IPS DF 19.7 (cell line): ENCODE measurements at regions not wholly inside any gene's neighbourhood (a gene's known extent, or its start where the extent isn't known, plus 50 kb on each side); places are given as distances from the start of the nearest gene placed in this dataset.
"Not testable (repeated sequence)": the region's sequence is repeated elsewhere in the genome, so short reads cannot be mapped to it uniquely, and the experiment has no call there.

ENCODE experiments used
- DNase-seq: peaks from one replicate; pipeline ENCODE4 v3.0.0-alpha.2; 2013; ENCODE audit warnings: low read depth, low spot score

DNA sequence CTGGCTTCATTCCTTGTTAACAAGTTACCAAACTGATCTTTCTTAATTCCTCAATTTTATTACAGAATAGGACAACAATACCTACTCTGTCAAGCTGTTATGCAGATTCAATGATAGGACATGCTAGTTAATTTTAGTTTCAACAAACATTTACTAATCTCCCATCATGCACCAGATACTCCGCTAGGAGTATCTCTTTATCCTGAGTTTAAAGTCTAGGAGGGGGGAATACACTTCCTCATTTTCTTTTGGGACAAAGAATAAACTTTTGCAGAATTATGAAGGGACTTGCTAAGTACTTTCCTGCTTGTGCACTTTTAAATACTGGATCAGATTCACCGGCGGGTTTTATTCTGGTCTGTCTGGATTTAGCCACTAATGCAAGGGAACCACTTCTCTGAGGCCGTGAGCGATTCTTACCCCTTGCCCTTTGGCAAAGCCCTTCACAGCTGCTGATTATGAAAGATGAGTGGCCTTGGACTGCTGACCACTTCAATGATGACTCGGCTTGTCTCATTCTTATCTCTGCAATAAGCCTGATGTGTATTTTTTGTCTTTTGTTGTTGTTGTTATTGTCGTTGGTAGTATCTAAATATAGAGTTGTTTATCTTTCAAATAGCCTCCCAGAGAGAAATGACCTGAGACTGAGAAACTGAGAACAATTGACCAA lies 73.9 kb downstream of the RMI1 start:
- DNase-seq, result no peak

DNA sequence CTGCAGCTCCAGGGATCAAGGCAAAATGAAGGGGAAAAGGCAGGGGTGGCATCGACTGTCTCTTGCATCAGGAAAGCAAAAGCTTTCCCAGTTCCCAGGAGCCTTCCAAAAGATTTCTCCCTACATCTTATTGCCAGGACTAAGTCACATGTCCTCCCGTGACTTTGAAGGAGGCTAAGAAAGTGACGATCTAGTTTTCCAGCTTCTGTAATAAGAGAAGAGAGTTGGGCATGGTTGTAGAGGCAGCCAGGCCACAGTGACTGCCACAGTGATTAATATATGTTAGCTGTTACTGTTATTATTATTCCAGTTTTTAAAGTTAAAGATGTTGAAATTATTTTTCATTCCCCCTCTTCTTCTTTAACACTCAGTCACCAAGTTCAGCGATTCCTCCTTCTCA lies 77.1 kb downstream of the RMI1 start:
- DNase-seq, result no peak

DNA sequence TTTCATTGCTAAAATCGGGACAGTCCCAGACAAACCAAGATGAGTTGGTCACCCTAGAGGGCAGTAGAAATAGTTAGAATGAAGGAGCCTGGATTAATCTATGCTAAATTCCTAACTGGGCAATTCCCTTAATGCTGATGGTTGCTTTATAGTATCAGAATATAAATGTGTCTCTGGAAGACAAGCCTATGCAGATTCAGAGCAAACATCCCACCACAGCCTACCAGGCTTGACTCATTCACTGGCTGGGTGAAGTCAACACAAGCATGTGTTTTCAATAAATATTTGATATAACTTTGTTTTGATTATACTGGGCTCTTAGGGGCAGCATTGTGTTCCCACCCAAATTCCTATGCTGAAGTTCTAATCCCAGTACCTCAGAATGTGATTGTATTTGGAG lies 79.3 kb downstream of the RMI1 start:
- DNase-seq, result no peak

DNA sequence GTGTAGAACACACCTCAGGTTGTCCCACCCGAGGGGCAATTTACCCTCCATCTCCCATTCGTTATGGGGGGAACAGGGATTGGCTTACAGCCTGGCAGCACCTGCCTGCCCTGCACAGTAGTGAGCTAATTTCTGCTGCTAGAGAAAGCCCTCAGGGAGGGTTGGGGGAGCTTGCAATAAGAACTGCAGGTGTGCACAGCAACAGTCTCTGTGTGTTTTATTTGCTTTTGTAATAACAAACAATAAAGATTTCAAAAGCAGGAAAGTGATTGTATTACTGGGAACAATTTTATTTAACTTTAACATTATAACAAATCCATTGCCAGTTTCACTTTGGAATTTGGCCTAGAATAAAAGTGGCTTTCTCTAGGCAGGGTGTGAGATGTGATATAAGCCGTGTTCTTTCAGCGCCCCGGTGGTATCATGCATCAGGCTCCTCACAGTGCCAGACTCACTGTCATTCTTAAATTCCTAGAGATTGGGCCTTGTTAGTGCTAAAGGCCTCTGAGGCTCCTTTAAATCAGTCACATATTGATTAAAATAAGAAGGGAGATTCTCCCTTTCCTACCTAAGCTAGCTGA lies 81.1 kb downstream of the RMI1 start:
- DNase-seq, result no peak

DNA sequence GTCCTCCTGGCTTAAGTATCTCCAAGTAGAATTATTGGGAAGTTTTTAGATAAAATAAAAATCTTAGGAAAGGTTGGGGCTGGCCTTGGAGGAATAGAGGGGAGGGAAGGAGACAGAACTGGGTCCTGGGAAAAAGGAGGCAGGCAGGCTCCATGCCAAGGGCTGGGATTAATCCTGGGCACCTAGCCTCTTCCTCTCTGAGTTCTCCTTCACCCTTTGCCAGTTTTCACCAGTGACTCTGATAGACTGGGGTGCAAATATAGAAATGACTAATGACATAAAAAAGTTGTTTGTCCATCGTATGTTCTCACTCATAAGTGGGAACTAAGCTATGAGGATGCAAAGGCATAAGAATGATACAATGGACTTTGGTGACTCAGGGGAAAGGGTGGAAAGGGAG lies 81.9 kb downstream of the RMI1 start:
- no peak for DNase-seq

DNA sequence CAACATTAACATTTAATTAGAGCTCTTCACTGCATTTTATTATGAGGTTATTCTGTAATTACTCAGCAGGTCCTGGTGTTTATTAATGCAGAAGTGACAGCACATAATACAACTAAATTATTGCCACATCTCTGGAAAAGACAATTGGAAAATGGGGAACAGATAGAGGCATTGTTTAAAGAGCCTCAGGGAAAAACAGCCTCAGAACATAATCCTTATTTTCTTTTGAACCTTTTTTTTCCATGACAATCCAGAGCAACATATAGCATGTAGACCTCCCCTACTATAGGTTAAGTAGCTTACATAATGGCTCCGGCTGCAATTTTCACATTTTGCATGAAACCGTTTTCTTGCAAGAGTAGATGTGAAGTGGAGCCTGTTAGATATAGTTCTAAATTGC lies 87.2 kb downstream of the RMI1 start:
- no peak for DNase-seq

DNA sequence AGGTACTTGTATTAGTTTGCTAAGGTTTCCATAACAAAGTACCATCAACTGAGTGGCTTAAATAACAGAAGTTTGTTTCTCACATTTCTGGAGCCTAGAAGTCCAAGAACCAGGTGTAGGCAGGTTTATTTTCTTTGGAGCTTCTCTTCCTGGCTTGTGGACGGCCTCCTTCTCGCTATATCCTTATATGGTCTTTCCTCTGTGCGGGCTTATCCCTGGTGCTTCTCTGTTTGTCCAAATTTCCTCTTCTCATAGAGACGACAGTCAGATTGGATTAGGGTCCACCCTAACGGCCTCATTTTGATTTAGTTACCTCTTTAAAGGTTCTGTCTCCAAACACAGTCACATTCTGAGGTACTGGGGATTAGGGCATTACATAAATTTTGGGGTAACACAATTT lies 88.3 kb downstream of the RMI1 start:
- DNase-seq, result no peak

DNA sequence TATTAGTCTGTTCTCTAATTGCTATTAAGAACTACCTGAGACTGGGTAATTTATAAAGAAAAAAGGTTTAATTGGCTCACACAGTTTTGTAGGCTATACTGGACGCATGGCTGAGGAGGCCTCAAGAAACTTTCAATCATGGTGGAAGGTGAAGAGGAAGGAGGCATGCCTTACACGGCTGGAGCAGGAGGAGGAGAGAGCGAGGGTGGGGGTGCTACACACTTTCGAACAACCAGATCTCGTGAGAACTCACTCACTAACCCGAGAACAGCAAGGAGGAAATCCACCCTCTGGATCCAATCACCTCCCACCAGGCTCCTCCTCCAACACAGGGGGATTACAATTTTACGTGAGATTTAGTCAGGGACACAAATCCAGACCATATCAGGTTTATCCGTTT lies 90.0 kb downstream of the RMI1 start:
- no peak for DNase-seq

DNA sequence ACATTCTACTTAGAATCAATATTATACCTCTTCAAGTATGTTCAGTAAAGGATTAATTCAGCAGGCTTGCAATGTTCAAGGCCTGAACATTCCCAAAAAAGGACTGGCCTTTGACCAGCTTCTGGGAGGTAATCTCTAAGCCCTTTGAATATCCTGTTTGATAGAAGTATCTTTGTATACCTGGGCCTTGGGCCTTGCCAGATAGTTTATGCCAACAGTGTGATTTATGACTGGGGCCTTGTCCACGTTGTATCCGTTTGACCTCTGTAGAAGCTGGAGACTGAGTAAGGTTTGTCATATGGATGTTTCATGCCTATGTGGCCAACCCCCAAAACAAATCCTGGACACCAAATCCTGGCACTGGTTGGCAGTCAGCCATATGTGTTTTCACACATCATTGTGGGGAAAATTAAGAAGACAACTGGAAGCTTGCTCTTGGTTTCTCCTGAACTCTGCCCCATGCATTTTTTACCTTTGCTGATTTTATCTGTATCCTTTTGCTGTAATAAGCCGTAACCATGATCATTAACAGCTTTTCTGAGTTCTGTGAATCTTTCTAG lies 92.1 kb downstream of the RMI1 start:
- no peak for DNase-seq

DNA sequence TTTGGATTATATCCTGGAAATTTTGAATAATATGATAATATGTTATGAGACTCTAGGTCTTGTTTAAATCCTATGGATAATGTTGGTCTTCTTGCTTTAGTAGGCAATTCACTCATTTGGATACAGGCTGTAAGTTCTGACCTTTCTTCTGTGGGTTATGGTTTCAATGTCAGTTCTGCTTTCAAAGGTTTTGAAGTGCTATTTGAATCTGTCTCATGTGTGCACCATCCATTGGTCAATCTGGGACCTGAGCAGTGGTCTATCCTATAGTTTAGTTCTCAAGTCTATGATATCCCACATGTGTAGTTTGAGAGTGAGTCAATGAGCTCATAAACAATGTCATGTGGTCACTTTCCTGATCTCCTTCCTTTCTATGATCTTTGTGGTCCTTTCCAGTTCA lies 94.4 kb downstream of the RMI1 start:
- DNase-seq, result no peak

DNA sequence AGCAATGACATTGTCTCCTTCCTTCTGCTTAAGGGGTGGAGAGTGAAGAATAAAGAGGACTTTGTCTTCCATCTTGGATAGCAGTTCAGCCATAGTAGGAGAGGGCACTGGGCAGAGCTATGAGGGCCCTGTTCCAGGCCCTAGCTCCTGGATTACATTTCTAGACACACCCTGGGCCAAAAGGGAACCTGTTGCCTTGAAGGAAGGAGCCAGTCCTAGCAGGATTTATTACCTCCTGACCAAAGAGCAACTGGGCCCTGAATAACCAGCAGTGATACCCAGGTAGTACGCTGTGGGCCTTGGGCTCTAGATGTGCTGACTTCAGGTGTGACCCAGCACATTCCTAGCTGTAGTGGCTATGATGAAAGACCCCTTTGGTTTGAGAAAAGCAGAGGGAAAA lies 95.8 kb downstream of the RMI1 start:
- no peak for DNase-seq

DNA sequence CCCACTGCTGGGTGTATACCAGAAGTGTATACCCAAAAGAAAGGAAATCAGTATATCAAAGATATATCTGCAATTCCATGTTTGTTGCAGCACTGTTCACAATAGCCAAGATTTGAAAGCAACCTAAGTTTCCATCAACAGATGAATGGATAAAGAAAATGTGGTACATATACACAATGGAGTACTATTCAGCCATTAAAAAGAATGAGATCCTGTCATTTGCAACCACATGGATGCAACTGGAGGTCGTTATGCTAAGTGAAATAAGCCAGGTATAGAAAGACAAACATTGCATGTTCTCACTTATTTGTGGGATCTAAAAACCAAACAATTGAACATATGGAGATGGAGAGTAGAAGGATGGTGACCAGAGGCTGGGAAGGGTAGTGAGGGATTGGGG lies 97.2 kb downstream of the RMI1 start:
- DNase-seq, result not testable (repeated sequence)

DNA sequence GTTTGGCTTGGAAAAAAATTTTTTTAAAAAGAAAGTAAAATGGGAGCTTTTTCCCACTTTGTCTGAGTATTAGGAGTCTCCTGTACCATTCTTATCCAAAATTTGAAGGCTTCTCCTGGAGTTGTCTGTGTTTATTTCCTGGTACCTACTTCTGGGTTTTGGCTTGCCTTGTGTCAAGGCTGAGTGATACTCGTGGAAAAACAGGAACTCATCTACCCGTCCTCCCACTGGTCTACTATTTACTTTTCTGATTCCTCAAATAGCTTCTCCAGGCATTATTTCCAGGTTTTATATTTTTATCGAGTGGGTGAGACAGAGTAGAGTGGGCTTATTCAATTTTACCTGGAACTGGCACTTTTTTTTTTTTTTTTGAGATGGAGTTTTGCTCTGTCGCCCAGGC lies 99.4 kb downstream of the RMI1 start:
- DNase-seq, result no peak

DNA sequence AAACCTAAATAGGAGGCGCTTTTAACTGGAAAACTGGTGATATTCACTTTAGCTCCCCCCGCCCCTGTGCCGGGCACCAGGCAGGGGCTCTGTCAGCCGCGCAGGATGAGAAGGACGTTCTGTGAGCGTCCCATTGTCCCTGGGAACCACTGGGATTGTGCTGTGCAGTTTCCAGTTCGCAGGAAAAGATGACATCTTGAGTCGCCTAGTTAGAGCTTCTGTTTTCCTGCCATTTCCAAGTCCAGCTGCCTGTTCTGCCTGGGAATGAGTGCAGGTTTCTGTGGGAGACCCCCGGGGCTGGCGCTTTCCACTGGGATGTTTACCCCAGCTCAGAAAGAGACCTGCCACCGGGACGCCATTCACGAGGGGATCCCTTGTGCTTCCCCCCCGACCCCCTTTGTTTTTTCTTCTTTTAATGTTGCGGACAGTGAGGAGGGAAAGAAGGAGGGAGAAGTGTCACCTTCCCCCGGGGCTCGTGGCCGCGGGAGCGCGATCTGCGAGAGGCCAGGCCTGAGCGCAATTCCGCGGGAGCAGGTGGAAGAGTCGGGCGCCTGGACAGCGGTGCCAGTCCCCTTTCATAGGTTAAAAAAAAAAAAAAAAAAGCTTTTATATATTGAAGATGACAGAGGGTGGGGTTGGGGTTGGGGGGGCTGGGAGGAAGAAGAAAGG lies 121.5 kb downstream of the RMI1 start:
- no peak for DNase-seq

DNA sequence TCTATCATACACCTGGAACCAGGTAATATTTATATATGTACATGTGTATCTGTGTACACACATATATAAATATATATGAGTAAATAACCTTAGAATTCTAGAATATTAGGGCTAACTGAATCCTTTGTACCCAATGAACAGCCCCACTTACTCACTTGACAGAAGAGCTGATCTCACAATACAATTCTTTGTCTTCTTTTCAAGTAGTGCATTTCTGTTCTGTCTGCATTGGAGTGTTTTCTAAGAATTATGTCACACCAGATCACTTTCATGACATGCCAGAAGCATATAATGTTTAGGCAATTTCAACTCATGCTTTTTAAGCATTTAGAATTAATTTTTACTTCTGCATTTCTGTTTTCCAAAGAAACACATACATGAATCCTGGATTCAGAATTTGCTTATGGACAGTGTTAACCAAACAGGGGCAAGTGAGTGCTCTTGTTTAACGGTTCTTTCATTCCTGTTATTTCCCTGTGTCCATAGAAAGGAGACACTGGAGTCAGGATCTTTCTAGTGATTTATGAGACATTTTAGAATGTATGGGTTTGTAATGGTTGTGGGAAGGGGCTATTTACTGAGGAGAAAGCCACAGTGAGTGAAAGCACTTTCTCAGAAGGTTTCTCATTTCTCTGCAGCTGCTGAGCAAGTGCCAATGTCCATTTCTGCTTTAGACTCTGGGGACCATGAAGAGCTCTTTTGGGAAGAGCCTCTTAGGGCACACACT lies 123.2 kb downstream of the RMI1 start:
- DNase-seq, result no peak

DNA sequence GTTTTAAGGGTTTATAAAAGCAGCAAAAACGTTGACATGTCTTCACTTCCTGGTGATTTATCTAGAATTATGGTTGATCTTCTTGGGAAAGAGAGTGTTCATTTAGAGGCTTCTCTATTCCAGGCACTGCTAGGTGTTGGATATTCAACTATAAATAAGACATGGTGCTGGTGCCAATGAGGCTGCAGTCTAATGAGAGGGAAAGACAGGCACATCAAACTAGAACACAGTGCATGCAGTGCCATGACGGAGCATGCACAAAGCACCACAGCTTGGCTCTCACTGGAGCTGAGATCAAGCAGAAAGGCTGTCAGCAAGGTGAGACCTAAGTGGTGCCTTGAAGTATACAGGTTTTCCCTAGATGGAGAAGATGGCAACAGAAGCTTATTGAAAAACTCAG lies 126.5 kb downstream of the RMI1 start:
- no peak for DNase-seq

DNA sequence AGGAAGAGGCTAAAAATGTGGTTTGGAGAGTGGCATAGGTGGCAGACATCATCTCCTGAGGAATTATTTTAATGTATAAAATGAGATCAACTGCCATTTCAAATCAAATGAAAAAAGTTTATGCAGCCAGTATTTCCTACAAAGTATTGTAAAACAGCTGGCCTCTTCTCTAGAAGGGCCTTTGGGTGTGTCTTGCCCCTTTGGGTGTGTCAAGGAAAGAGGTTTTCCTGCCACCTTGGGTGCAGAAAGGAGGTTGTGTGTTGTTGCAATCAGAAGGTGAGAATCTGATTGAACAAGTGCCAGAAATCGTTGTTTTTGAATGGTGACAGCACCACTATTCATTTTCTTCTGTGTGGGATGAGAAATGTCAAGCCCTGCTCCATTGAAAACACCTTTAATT lies 127.4 kb downstream of the RMI1 start:
- no peak for DNase-seq

DNA sequence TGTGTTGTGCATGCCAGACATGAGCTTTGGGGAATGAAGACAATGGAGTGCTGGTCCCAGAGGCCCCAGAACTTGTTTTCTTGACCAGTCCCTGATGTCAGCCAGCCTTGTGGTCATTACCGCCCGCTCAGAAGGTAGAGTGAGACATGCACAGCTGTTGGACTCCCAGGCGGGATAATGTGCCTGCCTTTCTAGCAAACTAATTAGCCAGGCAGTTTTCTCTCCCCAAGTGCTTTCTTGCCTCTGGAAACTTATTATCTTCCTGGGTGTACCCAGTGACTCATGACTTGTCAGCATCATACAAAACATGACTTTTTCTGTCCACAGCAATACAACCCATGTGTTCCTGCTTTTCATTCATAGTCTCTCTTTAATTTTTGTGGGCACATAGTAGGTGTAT lies 131.1 kb downstream of the RMI1 start:
- DNase-seq, result no peak

DNA sequence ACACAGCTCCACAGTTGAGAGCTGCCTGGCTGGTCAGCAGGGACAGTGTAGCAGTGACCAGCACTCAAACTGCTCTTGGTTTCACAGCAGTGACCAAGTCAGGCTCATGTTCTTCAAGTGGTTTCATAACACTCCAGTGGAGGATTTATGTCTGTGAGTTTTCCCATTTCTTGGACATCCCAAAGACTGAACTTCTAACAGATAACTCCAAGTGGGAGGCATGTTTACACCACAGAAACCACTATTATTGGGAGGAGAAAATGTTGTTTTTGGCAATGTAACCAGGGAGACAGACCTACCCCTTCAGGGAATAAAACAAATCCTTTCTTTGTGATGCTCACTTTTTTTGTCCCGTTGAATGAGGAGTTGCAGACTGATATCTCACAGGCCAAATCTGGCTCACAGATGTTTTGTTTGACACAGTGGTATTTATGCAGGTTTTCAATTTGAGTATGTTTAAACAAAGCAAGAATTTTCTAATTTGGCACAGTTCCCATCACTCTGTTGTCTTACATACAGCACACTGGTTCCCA lies 141.5 kb downstream of the RMI1 start:
- no peak for DNase-seq

DNA sequence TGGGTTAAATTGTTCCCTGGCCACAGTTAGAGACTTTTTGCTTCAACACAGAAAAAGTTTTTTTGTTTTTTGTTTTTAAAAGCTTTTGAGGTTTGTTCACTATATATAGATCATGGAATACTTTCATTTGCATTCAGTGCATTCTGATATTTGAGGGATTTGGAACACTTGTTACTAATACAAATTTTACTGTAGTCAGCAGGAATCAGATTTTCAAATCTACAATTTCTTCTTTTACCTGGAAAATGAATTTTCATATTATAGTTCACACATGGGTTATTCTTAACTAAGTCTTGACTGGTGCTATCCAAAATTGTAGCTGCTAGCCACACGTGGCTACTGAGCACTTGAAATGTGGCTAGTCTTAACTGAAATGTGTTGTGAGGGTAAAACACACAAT lies 142.0 kb downstream of the RMI1 start:
- no peak for DNase-seq

DNA sequence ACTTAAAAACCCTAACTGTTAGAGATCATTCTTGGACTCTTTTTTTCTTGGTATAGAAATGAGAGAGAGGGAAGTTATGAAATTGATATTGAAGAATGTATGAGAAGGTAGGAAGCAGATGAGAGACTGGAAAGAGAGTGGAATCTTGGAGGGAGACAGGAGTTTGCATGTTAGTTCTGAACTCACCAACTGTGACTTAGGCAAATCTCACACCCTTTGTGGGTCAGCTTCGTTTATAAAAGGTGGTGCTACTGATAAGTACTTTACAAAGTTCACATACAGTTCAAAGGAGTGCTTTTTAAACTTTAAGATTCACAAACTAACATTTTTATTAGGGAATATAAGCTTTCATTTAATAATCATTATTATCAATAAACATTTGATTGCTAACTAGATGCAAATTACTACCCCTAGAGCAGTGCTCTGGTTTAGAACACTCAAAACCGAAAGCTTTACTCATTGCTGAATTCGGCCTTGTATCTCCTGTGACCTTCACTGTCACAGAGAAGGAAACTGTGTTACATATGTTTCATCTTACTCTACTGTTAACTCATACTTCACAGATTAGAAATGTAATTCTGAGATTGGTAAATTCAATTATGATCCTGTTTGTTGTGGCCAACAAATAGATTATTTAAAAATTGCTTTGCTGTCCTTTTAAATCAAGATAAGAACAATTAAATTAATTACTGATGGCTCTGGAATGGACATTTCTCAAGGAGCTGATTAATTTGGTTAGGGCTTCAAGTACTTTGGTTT lies 143.2 kb downstream of the RMI1 start:
- DNase-seq, result no peak
